ENCODE measurements at regions not wholly inside any gene's neighbourhood (a gene's known extent, or its start where the extent isn't known, plus 50 kb on each side); places are given as distances from the start of the nearest gene placed in this dataset.
A peak's percentile ranks its signal among the peaks of the same experiment; 100 is the strongest.
"Not testable (repeated sequence)": the region's sequence is repeated elsewhere in the genome, so short reads cannot be mapped to it uniquely, and the experiment has no call there.

DNA sequence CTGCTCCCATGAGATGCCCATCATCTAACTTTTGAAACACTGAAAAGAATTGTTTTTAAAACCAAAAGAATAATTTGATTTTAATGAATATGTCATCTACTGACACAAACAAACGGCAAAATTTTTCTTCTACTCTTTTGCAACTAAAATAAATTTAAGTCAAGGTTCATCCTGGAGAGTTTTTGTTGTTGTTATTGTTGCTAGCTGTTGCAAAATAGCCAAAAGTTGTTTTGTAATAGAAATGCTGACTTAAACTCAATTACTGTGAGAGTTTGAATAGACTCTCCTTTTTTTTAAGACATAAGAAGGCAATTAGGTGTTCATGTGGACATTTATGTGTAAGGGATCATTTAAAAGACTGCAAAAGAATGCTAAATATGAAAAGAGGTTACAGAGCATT lies 146.0 kb upstream of the SEM1 start:
- Mint-ChIP-seq H3K27ac (no peak overlapping the region), H3K27me3 (peaks cover 47% of the 10 kb centered on the region), H3K4me1 (no peaks in the 10 kb centered on the region), H3K9me3 (peaks cover 4 to 7% of the 10 kb centered on the region in 2 donors), H3K4me3 (no peak overlapping the region)
- ATAC-seq (no peak), DNase-seq (no peak)

DNA sequence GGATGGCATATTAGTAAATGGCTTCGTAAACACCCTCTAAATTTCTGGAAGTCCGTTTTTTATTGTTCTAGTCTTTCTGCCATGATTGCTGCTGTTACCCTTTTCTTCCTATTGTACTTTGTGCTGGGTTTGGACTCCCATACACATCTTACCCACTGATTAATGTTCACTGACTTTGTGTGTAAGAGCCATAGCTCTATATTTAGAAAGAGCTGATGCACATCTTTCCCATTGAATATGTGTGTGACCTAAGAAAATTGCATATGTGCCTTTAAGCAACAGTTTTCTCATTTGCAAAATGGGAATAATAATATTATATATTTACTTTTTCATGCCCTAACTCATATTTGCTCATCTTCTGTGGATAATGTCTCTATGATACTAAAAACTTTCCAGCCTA lies 135.8 kb upstream of the DLX6 start:
- H3K4me1 Mint-ChIP-seq = no peaks in the 10 kb centered on the region
- H3K4me3 Mint-ChIP-seq = no peak overlapping the region
- ATAC-seq = no peak
- DNase-seq = no peak
- no peak overlapping the region for H3K27ac Mint-ChIP-seq
- H3K27me3 Mint-ChIP-seq = peaks cover 46% of the 10 kb centered on the region
- H3K9me3 Mint-ChIP-seq = no peaks in the 10 kb centered on the region

GRCh38 chr7:96870185-96870584 lies 135.2 kb upstream of the DLX6 start:
- Mint-ChIP-seq H3K4me1 (no peaks in the 10 kb centered on the region), H3K27me3 (peaks cover 41% of the 10 kb centered on the region), H3K9me3 (no peaks in the 10 kb centered on the region), H3K27ac (no peak overlapping the region), H3K4me3 (no peak overlapping the region)
- DNase-seq = no peak
- ATAC-seq = no peak

- Mint-ChIP-seq H3K4me3 (no peak overlapping the region), H3K27me3 (peaks cover 39% of the 10 kb centered on the region)
- no peak for ATAC-seq
Observed at GRCh38 chr7:96870934-96871333, 134.4 kb upstream of the DLX6 start.

GRCh38 chr7:96887426-96887825 lies 117.9 kb upstream of the DLX6 start:
- ATAC-seq (no peak), DNase-seq (no peak)
- Mint-ChIP-seq H3K9me3 (no peaks in the 10 kb centered on the region), H3K4me3 (no peak overlapping the region), H3K27ac (no peak overlapping the region), H3K27me3 (peaks cover 19% of the 10 kb centered on the region), H3K4me1 (no peaks in the 10 kb centered on the region)

More at GRCh38 chr7:96870934-96871333, 134.4 kb upstream of the DLX6 start:
- no peak for DNase-seq
- H3K4me1 Mint-ChIP-seq = no peaks in the 10 kb centered on the region
- H3K27ac Mint-ChIP-seq = no peak overlapping the region
- no peaks in the 10 kb centered on the region for H3K9me3 Mint-ChIP-seq

DNA sequence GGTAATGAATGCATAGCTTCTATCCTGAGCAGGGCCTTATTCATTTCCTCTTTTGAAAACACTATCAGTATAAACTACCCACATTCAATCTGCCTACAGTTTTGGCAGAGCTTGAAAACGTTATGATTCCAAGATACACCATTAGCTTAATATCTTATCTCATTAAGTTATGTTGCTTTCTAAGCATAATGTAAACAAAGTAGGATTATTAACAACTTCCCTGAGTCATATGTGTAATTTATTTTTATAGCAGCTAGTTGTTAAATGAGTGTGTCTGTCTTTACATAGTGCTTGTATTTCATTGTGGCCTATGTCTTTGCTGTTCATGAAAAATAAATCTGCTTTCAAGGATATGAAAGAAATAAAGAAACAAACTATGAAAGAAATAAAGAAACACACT lies 106.2 kb upstream of the DLX6 start:
- H3K9me3 Mint-ChIP-seq = no peaks in the 10 kb centered on the region
- no peak overlapping the region for H3K4me3 Mint-ChIP-seq
- DNase-seq = no peak
- ATAC-seq = no peak
- H3K27ac Mint-ChIP-seq = no peak overlapping the region
- H3K4me1 Mint-ChIP-seq = no peaks in the 10 kb centered on the region
- H3K27me3 Mint-ChIP-seq = peaks cover 29% of the 10 kb centered on the region

DNA sequence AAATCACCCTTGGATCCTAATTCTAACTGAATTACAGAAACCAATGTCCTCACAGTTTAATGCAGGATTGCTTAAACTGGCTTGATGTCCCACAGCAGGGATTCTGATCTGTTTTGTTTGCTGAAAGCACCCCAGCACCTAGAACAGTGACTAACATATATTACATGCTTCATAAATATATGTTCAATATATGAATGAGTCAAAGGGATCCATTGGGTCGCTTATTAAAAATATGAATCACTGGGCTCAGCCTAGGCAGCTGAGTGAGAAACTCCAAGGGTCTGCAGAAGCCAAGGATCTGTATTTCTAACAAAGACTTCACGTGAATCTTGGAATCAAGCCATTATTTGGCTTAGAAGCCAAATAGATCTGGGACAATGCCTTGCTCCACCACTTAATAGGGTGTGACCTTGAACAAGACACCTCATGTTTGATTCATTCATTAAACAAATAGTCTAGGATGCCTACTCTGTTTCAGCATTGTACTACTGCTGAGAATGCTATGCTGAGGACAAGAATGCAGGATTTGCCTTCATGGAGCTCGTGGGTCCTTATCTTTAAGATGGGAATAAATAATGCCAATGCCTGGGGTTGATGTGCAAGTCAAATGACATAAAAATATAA lies 103.4 kb upstream of the DLX6 start:
- Mint-ChIP-seq H3K9me3 (no peaks in the 10 kb centered on the region), H3K27ac (no peak overlapping the region), H3K27me3 (peaks cover 32% of the 10 kb centered on the region), H3K4me3 (no peak overlapping the region), H3K4me1 (no peaks in the 10 kb centered on the region)
- DNase-seq (no peak), ATAC-seq (no peak)

DNA sequence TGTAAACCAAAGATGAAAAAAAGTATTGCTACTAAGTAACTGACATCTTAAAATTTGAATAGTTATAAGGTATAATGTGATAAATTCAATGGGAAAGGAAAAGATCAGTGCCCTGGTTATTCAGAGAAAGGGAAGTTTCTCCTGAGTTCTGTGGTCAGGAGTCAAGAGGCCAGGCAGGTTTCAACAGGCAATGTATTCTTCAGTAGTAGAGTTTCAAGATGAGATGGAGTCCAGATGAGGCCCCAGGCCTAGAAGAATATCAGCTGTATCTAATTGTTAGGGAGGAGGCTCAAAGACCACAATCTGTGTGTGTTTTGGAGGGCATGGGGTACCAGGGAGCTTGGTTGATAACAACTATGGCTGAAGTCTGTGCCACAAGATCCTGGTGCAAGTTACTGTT lies 101.4 kb upstream of the DLX6 start:
- Mint-ChIP-seq H3K4me1 (no peaks in the 10 kb centered on the region), H3K27ac (no peak overlapping the region), H3K4me3 (no peak overlapping the region), H3K27me3 (peaks cover 32% of the 10 kb centered on the region), H3K9me3 (no peaks in the 10 kb centered on the region)
- ATAC-seq (no peak), DNase-seq (no peak)

DNA sequence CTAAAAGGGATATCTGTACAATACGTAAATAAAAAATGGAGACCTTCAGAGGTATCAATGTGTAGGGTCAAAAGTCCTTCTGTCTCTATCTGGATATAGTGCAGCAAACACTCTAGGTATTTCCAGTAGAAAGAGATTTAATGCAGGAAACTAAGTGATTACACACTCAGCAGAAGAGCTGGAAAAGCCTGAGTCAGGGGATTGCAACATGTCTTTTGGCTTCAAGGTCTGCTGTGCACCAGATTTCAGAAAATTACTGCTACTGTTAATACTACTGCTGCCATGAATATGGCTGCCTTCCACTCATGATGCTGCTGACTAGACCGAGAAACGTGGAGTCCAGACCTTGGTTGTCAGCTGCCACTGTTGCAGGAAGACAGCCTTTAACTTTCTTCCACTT lies 94.9 kb upstream of the DLX6 start:
- Mint-ChIP-seq H3K9me3 (no peaks in the 10 kb centered on the region), H3K27me3 (peaks cover 30% of the 10 kb centered on the region), H3K4me1 (no peaks in the 10 kb centered on the region), H3K4me3 (no peak overlapping the region), H3K27ac (no peak overlapping the region)
- ATAC-seq (no peak), DNase-seq (no peak)

GRCh38 chr7:96915029-96915428 lies 90.3 kb upstream of the DLX6 start:
- ATAC-seq (no peak), DNase-seq (no peak)
- no peaks in the 10 kb centered on the region for H3K9me3 Mint-ChIP-seq
- no peak overlapping the region for H3K27ac Mint-ChIP-seq
- no peak overlapping the region for H3K4me3 Mint-ChIP-seq
- peaks cover 23% of the 10 kb centered on the region for H3K27me3 Mint-ChIP-seq
- no peaks in the 10 kb centered on the region for H3K4me1 Mint-ChIP-seq

- Mint-ChIP-seq H3K4me1 (no peaks in the 10 kb centered on the region), H3K4me3 (no peak overlapping the region), H3K27ac (no peak overlapping the region), H3K9me3 (no peaks in the 10 kb centered on the region), H3K27me3 (peaks cover 46% of the 10 kb centered on the region)
- DNase-seq (no peak), ATAC-seq (no peak)
Observed at GRCh38 chr7:96920064-96920463, 85.3 kb upstream of the DLX6 start.

- Mint-ChIP-seq H3K9me3 (no peaks in the 10 kb centered on the region), H3K4me1 (no peaks in the 10 kb centered on the region), H3K4me3 (no peak overlapping the region), H3K27ac (no peak overlapping the region), H3K27me3 (peaks cover 52% of the 10 kb centered on the region)
- ATAC-seq (no peak), DNase-seq (no peak)
Observed at GRCh38 chr7:96920713-96921112, 84.6 kb upstream of the DLX6 start.

DNA sequence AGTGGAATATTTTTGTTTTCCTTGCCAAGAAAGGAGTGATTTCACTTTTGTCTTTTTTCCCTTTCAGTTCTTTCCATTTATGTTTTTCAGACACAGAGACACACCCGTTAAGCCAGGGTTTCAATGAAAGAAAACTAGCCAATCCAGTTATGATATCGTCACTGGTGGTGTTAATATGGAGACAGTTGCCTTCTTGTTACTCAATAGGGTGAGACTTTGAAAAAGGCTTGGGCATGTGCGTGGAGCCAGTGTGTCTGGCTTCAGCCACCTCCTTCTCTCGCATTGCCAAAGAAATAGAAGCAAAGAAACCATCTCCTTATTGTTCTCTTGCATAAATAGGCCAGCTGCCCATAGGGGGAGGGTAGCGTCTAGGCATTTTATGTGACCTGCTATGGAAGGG lies 84.1 kb upstream of the DLX6 start:
- Mint-ChIP-seq H3K9me3 (no peaks in the 10 kb centered on the region), H3K27ac (no peak overlapping the region), H3K4me1 (no peaks in the 10 kb centered on the region), H3K27me3 (peaks cover 54% of the 10 kb centered on the region), H3K4me3 (no peak overlapping the region)
- DNase-seq = no peak
- ATAC-seq = no peak

- Mint-ChIP-seq H3K9me3 (no peaks in the 10 kb centered on the region), H3K27me3 (peaks cover 59% of the 10 kb centered on the region), H3K4me1 (no peaks in the 10 kb centered on the region), H3K4me3 (no peak overlapping the region), H3K27ac (peak overlapping the region in 1 of 2 donors; percentile 14)
- ATAC-seq = no peak
- no peak for DNase-seq
Observed at GRCh38 chr7:96921771-96922170, 83.6 kb upstream of the DLX6 start.

- H3K4me3 Mint-ChIP-seq, H3K9me3 Mint-ChIP-seq, H3K4me1 Mint-ChIP-seq, H3K27ac Mint-ChIP-seq, ATAC-seq, DNase-seq: not testable (repeated sequence)
- peaks cover 62% of the 10 kb centered on the region for H3K27me3 Mint-ChIP-seq
Observed at GRCh38 chr7:96923345-96923744, 82.0 kb upstream of the DLX6 start.

DNA sequence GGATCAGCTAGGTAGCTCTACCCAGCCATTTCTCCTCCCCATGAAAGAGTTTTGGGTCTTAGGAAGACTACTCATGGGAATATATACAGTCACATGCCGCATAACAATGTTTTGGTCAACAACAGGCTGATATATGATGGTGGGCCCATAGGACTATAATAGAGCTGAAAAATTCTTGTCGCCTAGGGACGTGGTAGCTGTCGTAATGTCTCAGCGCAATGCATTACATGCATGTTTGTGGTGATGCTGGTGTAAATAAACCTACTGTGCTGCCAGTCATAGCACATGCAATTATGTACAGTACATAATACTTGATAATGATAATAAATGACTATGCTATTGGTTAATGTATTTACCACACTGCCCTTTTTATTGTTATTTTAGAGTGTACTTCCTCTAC lies 78.2 kb upstream of the DLX6 start:
- Mint-ChIP-seq H3K4me1 (no peaks in the 10 kb centered on the region), H3K9me3 (no peaks in the 10 kb centered on the region), H3K27me3 (peaks cover 65% of the 10 kb centered on the region), H3K27ac (no peak overlapping the region), H3K4me3 (no peak overlapping the region)
- DNase-seq = no peak
- no peak for ATAC-seq

DNA sequence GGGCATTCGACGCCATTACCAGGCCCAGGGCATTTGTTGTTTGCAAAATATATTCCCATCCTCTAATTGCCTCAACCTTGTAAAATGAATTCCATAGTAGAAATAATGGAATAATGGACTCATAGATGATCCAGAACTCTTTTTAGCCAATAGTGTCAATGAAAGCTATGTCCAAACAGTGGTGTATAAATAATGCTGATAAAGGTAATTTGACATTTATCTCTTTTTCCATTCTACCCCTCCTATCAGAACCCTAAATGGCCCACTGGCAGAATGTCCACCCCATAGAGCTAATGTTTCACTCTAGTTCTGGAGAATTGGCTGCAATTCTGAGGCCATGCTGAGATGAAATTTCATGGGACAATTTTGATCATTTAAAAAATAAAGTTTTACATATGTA lies 76.4 kb upstream of the DLX6 start:
- peaks cover 56% of the 10 kb centered on the region for H3K27me3 Mint-ChIP-seq
- no peak overlapping the region for H3K27ac Mint-ChIP-seq
- H3K9me3 Mint-ChIP-seq = no peaks in the 10 kb centered on the region
- no peak overlapping the region for H3K4me3 Mint-ChIP-seq
- H3K4me1 Mint-ChIP-seq = no peaks in the 10 kb centered on the region
- DNase-seq (no peak), ATAC-seq (no peak)

All from stimulated activated naive CD8-positive, alpha-beta T cell treated with anti-CD3 and anti-CD28 coated beads, Interleukin-15, amount 100 ng/mL, for 72 hours (primary cell).